HepG2 (cell line): ENCODE measurements at regions not wholly inside any gene's neighbourhood (a gene's known extent, or its start where the extent isn't known, plus 50 kb on each side); places are given as distances from the start of the nearest gene placed in this dataset.

Experiments used
- ATAC-seq: fragments of 200-7000 bp; cut with Tn5 transposase; 3 replicates; pipeline ENCODE4 v1.9.1; 2020; ENCODE audit warnings: mild to moderate bottlenecking, moderate library complexity
- BruUV-seq: library from RNA; stranded (reverse); fragments of 400-500 nt; replicated peaks from 2 replicates; lab custom pipeline; 2021; lab: Mats Ljungman, UMichigan
- CTCF ChIA-PET: fragments of 300-600 bp; formaldehyde crosslinking; extraction: SDS; loops from one replicate; lab custom pipeline; 2021; ENCODE audit warnings: low total read pairs, inconsistent platforms, low intra/inter-chr PET ratio; lab: Yijun Ruan, JAX
- POLR2A ChIA-PET: fragments of 350-600 bp; sonication (Branson Sonifier 250); formaldehyde crosslinking; loops from one replicate; lab custom pipeline; 2020; ENCODE audit warnings: antibody characterized with exemption, inconsistent platforms; lab: Yijun Ruan, JAX
- DNase-seq: peaks from one replicate; pipeline ENCODE4 v3.0.0-alpha.2; 2015; ENCODE audit warnings: low spot score
- FAIRE-seq: peaks from 3 replicates; lab custom pipeline; 2011; peaks lifted over from hg19 to GRCh38; lab: Jason Lieb, UNC
- H2AFZ ChIP-seq: one replicate; pipeline ENCODE4 v1.6.1; 2011; ENCODE audit warnings: low read length, inconsistent platforms
- H3K27ac ChIP-seq: fragments of 300-600 bp; 3 replicates; pipeline ENCODE4 v1.8.0; 2011; ENCODE audit warnings: mixed run types, mild to moderate bottlenecking, mixed read lengths, low read length, inconsistent platforms; ENCODE audit not compliant: insufficient read depth; ENCODE audit errors: extremely low read length
- H3K27me3 ChIP-seq, 2 experiments: fragments of 200-600 bp in 1 of 2; 2 replicates in 1 of 2; 3 replicates in 1 of 2; pipeline versions ENCODE4 v1.6.0 to v1.8.0; 2011; ENCODE audit warnings: low read length in 2 of 2, mild to moderate bottlenecking in 2 of 2, moderate library complexity in 2 of 2, inconsistent platforms in 1 of 2; ENCODE audit not compliant: insufficient read depth in 2 of 2, control insufficient read depth in 1 of 2
- H3K36me3 ChIP-seq, 2 experiments: fragments of 200-600 bp in 1 of 2; replicated peaks in 1 of 2; 2 replicates in 1 of 2; 3 replicates in 1 of 2; pipeline versions ENCODE4 v1.5.1 to v1.8.0; 2011; ENCODE audit warnings: low read length in 2 of 2, inconsistent platforms in 1 of 2; ENCODE audit not compliant: insufficient read depth in 2 of 2, control insufficient read depth in 1 of 2
- H3K4me1 ChIP-seq: 2 replicates; pipeline ENCODE4 v1.5.1; 2012; ENCODE audit warnings: low read length, inconsistent platforms; ENCODE audit not compliant: insufficient read depth
- H3K4me2 ChIP-seq: 2 replicates; pipeline ENCODE4 v1.6.0; 2011; ENCODE audit warnings: low read depth, low read length, inconsistent platforms
- H3K4me3 ChIP-seq, 3 experiments: fragments of 200-600 bp in 1 of 3; sonication (generic), shearing (Covaris generic) in 1 of 3; replicated peaks in 1 of 3; 2 replicates each; pipeline ENCODE4 v1.5.1; 2011 to 2016; ENCODE audit warnings: low read length in 3 of 3, inconsistent platforms in 2 of 3, low read depth in 2 of 3, mild to moderate bottlenecking in 2 of 3, control low read depth in 1 of 3, mixed read lengths in 1 of 3; ENCODE audit not compliant: insufficient read depth in 1 of 3
- H3K79me2 ChIP-seq: one replicate; pipeline ENCODE4 v1.6.1; 2011; ENCODE audit warnings: low read length, inconsistent platforms; ENCODE audit not compliant: insufficient read depth
- H3K9ac ChIP-seq: 2 replicates; pipeline ENCODE4 v1.6.0; 2011; ENCODE audit warnings: mild to moderate bottlenecking, low read depth, low read length, inconsistent platforms; ENCODE audit not compliant: insufficient read depth
- H3K9me3 ChIP-seq: 2 replicates; pipeline ENCODE4 v1.5.1; 2012; ENCODE audit warnings: mild to moderate bottlenecking, low read length
- H4K20me1 ChIP-seq: 2 replicates; pipeline ENCODE4 v1.6.0; 2011; ENCODE audit warnings: inconsistent platforms, mild to moderate bottlenecking, low read length, moderate library complexity; ENCODE audit not compliant: insufficient read depth
- CEBPG ChIP-seq: IDR thresholded peaks from 2 replicates; pipeline ENCODE4 v1.6.1; 2016
- CERS6 ChIP-seq: sonication (generic); formaldehyde crosslinking; IDR thresholded peaks from 2 replicates; pipeline ENCODE4 v1.5.0; 2020; ENCODE audit warnings: missing genetic modification reagents
- CREM ChIP-seq, 2 experiments: sonication (generic) in 1 of 2; formaldehyde crosslinking in 1 of 2; IDR thresholded peaks; 2 replicates each; pipeline versions ENCODE4 v1.4.0 to v1.6.1; 2016 to 2020; ENCODE audit warnings: antibody characterized with exemption in 1 of 2, mild to moderate bottlenecking in 1 of 2, missing genetic modification reagents in 1 of 2
- EZH2 ChIP-seq: conservative IDR thresholded peaks from 2 replicates; pipeline ENCODE4 v1.6.1; 2012; ENCODE audit warnings: mild to moderate bottlenecking, low read depth, low read length, moderate library complexity
- ISX ChIP-seq: sonication (generic); formaldehyde crosslinking; conservative IDR thresholded peaks from 2 replicates; pipeline ENCODE4 v1.5.0; 2020; ENCODE audit warnings: missing genetic modification reagents
- LCORL ChIP-seq, 2 experiments: fragments of 450-650 bp in 1 of 2; sonication (generic) in 1 of 2; formaldehyde crosslinking in 1 of 2; IDR thresholded peaks; 2 replicates each; pipeline versions ENCODE4 v1.5.0 to v1.6.1; 2017 to 2020; ENCODE audit warnings: antibody characterized with exemption in 1 of 2, missing genetic modification reagents in 1 of 2
- STAG1 ChIP-seq: sonication (generic); formaldehyde crosslinking; IDR thresholded peaks from 2 replicates; pipeline ENCODE4 v1.4.0; 2020; ENCODE audit warnings: missing genetic modification reagents
- ZBTB4 ChIP-seq: sonication (generic); formaldehyde crosslinking; IDR thresholded peaks from 2 replicates; pipeline ENCODE4 v1.4.0; 2020; ENCODE audit warnings: missing genetic modification reagents, mild to moderate bottlenecking, borderline replicate concordance
- ZNF207 ChIP-seq: fragments of 450-650 bp; IDR thresholded peaks from 2 replicates; pipeline ENCODE4 v1.6.1; 2016; ENCODE audit warnings: antibody characterized with exemption, borderline replicate concordance
- ZNF451 ChIP-seq: sonication (generic); formaldehyde crosslinking; IDR thresholded peaks from 2 replicates; pipeline ENCODE4 v1.5.0; 2020; ENCODE audit warnings: mild to moderate bottlenecking, missing genetic modification reagents
- ZNF513 ChIP-seq: sonication (generic); formaldehyde crosslinking; conservative IDR thresholded peaks from 2 replicates; pipeline ENCODE4 v1.5.0; 2020; ENCODE audit warnings: missing genetic modification reagents
- ZSCAN12 ChIP-seq: sonication (generic); formaldehyde crosslinking; IDR thresholded peaks from 2 replicates; pipeline ENCODE4 v1.9.0; 2021; ENCODE audit warnings: mild to moderate bottlenecking, missing genetic modification reagents
- WGBS: methylation state at CpG from one replicate; pipeline ENCODE4 v1.1.6; 2017; ENCODE audit warnings: low lambda C conversion rate; 5-methylcytosine and 5-hydroxymethylcytosine counted together
- in situ Hi-C: cut with HindIII; loops from 2 replicates; pipeline ENCODE4 v1.10.0; 2017; ENCODE audit warnings: low pct_unique_long_range_greater_than_20kb; ENCODE audit not compliant: extremely low pct_ligation_motif_present
- intact Hi-C: fragments of 100-400 bp; cut with micrococcal nuclease; formaldehyde crosslinking; loops from one replicate; pipeline ENCODE4 v1.10.0; 2022; ENCODE audit not compliant: unreplicated experiment
- TF ChIP-seq, protein P1 (sequence below): sonication (generic); formaldehyde crosslinking; IDR thresholded peaks from 2 replicates; pipeline ENCODE4 v1.8.1; 2023; ENCODE audit warnings: mild to moderate bottlenecking, moderate library complexity, missing genetic modification reagents
- TF ChIP-seq, protein P2 (sequence below): sonication (generic); formaldehyde crosslinking; IDR thresholded peaks from 2 replicates; pipeline ENCODE4 v1.5.1; 2020; ENCODE audit warnings: mild to moderate bottlenecking, missing genetic modification reagents, moderate library complexity
- TF ChIP-seq, protein P3 (sequence below): sonication (generic); formaldehyde crosslinking; IDR thresholded peaks from 2 replicates; pipeline ENCODE4 v1.8.1; 2023; ENCODE audit warnings: mild to moderate bottlenecking, missing genetic modification reagents

GRCh38 chr1:222898191-222898527 lies 83.3 kb downstream of the DISP1 start:
- no peak overlapping the region for H3K27ac ChIP-seq
- H3K4me1 ChIP-seq: peaks cover 29% of the 10 kb centered on the region
- H3K9ac ChIP-seq: no peak overlapping the region
- ChIA-PET POLR2A (no interaction called here), CTCF (no interaction called here)
- TF ChIP-seq, protein P1, sequence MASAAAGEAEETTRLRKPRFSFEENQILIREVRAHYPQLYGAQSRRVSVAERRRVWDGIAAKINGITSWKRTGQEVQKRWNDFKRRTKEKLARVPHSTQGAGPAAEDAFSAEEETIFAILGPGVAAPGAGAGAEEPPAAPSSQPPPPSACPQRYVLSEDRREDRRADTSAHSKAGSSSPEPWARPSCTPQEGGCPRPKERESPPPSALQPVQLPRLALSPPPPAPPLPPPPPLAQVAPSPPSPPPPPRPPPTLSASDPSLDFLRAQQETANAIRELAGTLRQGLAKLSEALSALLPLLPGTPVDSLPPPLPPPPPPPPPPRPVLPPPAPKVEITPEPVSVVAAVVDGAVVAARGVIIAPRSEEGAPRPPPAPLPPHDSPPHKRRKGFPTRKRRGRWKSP (CRISPR knock-in tag): no peak
- TF ChIP-seq, protein P2, sequence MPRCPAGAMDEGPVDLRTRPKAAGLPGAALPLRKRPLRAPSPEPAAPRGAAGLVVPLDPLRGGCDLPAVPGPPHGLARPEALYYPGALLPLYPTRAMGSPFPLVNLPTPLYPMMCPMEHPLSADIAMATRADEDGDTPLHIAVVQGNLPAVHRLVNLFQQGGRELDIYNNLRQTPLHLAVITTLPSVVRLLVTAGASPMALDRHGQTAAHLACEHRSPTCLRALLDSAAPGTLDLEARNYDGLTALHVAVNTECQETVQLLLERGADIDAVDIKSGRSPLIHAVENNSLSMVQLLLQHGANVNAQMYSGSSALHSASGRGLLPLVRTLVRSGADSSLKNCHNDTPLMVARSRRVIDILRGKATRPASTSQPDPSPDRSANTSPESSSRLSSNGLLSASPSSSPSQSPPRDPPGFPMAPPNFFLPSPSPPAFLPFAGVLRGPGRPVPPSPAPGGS: no peak
- TF ChIP-seq LCORL (IDR thresholded peaks at IDR 0.05): no peak
- TF ChIP-seq LCORL (CRISPR knock-in tag; IDR thresholded peaks at IDR 0.05): no peak
- TF ChIP-seq EZH2: no peak
- no peak for TF ChIP-seq ISX (CRISPR knock-in tag)
- TF ChIP-seq ZNF207: no peak
- TF ChIP-seq CERS6 (CRISPR knock-in tag): no peak
- TF ChIP-seq ZSCAN12 (CRISPR knock-in tag): no peak
- TF ChIP-seq STAG1: no peak
- no peak for TF ChIP-seq ZNF513 (CRISPR knock-in tag)
- TF ChIP-seq, protein P3, sequence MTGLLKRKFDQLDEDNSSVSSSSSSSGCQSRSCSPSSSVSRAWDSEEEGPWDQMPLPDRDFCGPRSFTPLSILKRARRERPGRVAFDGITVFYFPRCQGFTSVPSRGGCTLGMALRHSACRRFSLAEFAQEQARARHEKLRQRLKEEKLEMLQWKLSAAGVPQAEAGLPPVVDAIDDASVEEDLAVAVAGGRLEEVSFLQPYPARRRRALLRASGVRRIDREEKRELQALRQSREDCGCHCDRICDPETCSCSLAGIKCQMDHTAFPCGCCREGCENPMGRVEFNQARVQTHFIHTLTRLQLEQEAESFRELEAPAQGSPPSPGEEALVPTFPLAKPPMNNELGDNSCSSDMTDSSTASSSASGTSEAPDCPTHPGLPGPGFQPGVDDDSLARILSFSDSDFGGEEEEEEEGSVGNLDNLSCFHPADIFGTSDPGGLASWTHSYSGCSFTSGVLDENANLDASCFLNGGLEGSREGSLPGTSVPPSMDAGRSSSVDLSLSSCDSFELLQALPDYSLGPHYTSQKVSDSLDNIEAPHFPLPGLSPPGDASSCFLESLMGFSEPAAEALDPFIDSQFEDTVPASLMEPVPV (CRISPR knock-in tag): no peak
- TF ChIP-seq ZNF451 (CRISPR knock-in tag): no peak
- TF ChIP-seq CREM (IDR thresholded peaks at IDR 0.05): no peak
- no peak for TF ChIP-seq CREM (CRISPR knock-in tag; IDR thresholded peaks at IDR 0.05)
- TF ChIP-seq CEBPG: no peak
- no peak for TF ChIP-seq ZBTB4 (CRISPR knock-in tag)
- no peaks in the 10 kb centered on the region for H4K20me1 ChIP-seq
- in situ Hi-C loops (no loop called here), intact Hi-C loops (no loop called here)
- no peaks in the 10 kb centered on the region for H3K79me2 ChIP-seq
- no peak overlapping the region for H3K4me3 ChIP-seq
- no peaks in the 10 kb centered on the region for H3K9me3 ChIP-seq
- H2AFZ ChIP-seq: no peak overlapping the region
- no peaks in the 10 kb centered on the region; a peak in 1 of 5 replicates for H3K27me3 ChIP-seq
- 94% methylated on average over 1 of the region's 1 CpG for WGBS
- H3K36me3 ChIP-seq: no peaks in the 10 kb centered on the region
- no peak overlapping the region for H3K4me2 ChIP-seq
- FAIRE-seq (no peak), DNase-seq (no peak), ATAC-seq (no peak)
- BruUV-seq: no TSS peak
